Epidermal melanocyte (primary cell): ENCODE measurements at regions not wholly inside any gene's neighbourhood (a gene's known extent, or its start where the extent isn't known, plus 50 kb on each side); places are given as distances from the start of the nearest gene placed in this dataset.

Source experiments
- DNase-seq: peaks from one replicate; pipeline ENCODE4 v3.0.0; 2011; ENCODE audit warnings: low spot score; ENCODE audit not compliant: insufficient read length

DNA sequence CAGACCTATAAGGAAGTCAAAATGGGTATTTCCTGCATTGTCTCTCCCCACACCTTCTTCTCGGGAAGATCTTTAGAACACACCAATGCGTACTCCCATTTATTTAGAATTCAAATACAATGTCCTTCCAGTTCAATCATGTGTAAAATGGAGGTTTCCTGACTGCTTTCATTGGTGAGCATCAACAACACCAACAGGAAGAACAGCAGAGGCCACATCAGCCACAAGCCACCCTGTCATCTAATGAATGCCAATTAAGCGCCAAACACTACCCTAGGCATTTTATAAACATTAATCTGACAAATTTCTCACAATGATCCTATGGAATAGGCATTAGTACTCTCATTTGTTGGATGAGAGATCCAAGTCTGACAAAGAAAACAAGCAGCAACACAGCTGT is 68.4 kb upstream of the SMLR1 start:
- no peak for DNase-seq

DNA sequence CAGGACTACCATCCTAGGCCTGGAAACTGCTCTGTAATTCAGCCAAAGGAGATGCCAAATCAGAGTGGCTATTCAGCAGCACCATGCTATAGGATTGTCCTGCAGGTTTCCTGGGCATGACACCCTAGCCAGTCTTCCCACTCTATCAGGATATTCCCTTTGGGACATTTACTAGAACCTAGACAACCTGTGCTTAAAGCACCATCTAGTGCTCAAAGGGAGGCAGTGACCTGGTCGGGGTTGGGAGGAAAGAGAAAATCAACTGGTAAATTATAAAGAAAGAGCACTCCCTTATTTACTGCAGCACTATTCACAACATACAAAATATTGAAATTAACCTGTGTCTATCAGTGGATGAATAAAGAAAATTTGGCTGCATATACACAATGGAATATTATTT is 67.2 kb upstream of the SMLR1 start:
- no peak for DNase-seq

- DNase-seq = no peak
Measured at GRCh38 chr6:130761286-130761685, 65.9 kb upstream of the SMLR1 start.

DNA sequence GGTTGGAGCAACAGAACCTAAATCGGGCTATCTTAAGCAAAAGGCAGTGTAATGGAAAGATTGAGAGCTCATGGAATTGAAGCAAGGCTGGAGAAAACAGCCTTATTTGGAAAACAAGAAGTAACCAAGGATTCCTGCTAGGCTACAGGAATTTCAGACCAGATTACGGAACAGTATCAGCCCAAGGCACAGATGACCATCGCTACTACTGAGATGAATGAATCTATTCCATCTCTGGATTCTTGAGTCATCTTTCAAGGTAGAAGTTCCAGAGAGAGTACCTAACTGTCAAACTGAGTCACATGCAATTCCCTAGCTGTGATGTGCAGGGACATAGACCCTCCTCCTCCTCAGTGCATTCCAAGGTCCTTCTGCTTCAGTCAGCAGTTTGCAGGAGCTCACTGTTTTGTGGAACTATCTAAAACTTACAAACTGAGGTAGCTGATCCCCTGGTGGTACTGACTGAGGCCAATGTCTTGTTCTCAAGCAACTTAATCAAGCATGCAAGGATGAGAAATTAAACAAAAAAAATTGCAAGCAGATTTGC is 62.0 kb upstream of the SMLR1 start:
- DNase-seq = no peak

DNA sequence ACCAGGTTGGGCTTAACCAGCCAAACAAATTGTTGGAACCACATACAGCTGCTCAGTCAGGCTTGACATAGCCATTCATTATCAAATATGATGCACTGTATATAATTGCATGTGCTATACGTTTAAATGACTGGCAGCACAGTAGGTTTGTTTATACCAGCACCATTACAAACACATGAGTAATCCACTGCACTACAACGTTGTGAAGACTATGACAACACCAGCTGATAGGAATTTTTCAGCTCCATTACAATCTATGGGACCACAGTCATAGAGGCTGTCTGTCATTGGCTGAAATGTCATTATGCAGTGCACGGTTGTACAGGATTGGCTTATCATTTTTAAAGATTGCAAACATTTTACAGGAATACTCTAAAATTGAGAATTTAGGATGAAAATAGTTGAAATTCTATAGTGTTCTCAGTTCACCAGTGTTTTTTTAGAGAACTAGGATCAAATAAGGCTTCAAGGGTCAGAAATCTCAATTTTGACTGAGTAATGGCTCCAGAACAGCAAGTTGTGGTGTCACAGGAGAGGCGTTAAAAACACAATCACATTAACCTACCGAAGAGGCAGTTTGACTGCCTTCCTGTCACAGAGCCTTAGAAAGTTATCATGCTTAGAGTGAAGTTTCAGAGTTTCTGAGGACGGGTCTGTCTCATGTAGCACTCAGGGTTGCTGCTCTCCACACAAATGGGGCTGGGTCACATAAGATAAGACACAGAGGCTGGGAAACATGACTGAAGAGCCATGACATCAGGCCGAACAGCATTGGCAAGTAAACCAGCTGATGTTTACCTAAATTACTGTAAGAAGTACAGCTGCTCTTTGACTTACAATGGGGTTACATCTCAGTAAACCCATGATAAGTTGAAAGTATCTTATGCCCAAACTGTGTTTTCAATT is 60.7 kb upstream of the SMLR1 start:
- no peak for DNase-seq

- no peak for DNase-seq
Measured at GRCh38 chr6:130769861-130770260, 57.3 kb upstream of the SMLR1 start.

DNA sequence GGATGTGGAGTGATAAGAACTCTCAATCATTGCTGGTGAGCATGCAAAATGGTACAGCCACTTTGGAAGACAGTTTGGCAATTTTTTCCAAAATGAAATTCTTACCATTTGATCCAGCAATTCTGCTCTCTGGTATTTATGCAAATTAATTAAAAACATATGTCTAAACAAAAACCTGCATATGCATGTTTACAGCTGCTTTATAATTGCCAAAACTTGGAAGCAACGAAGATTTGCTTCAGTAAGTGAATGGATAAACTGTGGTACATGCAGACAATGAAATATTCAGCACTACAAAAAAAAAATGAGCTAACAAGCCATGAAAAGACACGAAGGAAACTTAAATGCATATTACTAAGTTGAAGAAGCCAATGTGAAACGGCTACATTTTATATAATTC is 55.5 kb upstream of the SMLR1 start:
- no peak for DNase-seq

DNA sequence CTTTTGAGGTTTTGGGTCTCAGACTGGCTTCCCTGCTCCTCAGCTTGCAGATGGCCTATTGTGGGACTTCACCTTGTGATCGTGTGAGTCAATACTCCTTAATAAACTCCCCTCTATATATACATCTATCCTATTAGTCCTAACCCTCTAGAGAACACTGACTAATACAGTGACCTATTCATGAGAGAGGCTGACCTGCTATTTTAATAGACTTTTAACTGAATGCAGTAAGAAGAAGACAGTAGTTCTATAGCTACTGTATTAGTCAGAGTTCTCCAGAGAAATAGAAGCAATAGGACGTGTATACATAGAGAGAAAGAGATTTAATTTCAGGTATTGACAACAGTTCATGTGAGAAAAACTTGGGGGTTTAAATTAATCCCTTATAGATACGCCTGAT is 53.3 kb upstream of the SMLR1 start:
- DNase-seq = no peak

GRCh38 chr6:130775411-130776012 is 51.7 kb upstream of the SMLR1 start:
- DNase-seq = no peak

GRCh38 chr6:130776287-130776925 is 50.8 kb upstream of the SMLR1 start:
- no peak for DNase-seq
